ENCODE measurements at regions not wholly inside any gene's neighbourhood (a gene's known extent, or its start where the extent isn't known, plus 50 kb on each side); places are given as distances from the start of the nearest gene placed in this dataset.
A peak's percentile ranks its signal among the peaks of the same experiment; 100 is the strongest.

DNA sequence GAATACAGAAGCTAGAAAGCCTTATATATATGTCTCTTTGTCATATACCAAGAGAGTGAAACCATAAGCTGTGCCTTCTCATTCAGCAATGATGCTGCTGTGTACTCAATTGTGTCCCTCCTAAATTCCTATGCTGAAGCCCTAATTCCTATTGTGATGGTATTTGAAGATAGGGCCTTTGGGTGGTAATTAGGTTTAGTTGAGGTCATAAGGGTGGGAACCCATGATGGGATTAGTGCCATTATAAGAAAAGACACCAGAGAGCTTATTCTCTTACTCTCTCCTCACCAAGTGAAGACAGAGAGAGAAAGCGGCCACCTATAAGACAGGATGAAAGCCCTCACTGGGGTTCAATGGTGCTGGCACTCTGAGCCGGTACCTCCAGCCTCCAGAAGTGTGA is 1191.3 kb upstream of the TENM4 start:
- no peak for DNase-seq

- DNase-seq, result no peak
Measured at GRCh38 chr11:80629466-80629865, 1188.6 kb upstream of the TENM4 start.

DNA sequence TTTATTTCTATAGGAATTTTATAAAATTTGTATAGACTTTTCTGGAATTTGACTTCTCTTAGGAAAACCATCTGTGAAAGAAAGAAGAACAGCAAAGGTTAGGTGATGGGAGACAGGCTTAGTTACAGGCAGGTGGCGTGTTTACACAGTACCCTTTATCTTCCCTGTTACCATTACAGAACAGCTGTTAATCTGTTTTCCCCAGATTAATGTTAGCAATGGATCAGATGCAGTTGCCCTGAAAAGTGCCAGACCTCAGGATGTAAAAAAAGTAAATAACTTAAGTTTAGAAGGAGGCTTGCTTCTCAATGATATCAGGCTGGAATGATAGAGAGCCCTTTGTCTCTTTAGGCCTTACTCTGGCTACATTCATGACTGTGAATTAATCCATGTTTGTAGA is 1186.5 kb upstream of the TENM4 start:
- DNase-seq, result no peak

GRCh38 chr11:80626721-80627120 is 1185.9 kb upstream of the TENM4 start:
- no peak for DNase-seq

- DNase-seq, result no peak
Measured at GRCh38 chr11:80625563-80625962, 1184.7 kb upstream of the TENM4 start.

DNA sequence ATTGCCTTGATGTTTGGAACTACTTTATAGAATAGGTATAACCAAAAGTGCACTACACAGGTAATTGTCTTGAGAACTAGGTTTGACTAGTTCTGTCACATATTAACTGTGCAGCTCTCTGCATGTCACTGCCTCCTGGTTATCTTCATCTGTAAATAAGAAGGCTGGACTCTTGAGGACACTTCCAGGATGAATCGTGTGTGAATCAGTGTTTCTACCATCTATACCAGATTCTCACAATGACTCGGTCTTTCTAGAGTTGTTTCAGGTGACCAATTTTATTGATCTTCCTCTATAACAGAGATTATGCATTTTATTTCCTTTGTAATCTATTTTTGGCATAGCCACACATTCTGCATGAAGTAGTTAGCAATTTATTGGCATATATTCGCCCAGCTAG is 1181.0 kb upstream of the TENM4 start:
- DNase-seq, result no peak

DNA sequence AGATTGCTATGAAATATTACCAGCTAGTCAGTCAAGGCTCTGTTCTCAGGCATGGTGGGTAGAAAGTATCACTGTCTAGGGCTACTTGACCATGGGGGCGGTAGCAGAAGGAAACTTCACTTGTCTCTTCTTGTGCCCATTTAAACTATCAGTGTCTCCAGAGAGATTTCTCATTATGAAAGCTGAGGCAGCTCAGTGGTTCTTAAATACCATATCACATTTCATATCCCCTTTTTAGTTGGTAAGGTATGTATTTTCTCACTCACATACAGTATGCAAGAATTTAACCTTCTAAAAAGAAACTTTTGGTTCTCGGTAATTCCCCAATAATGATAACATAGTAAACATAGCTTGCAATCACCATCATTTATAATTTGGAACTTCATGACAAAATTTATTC is 1180.0 kb upstream of the TENM4 start:
- no peak for DNase-seq

- DNase-seq, result no peak
Measured at GRCh38 chr11:80617156-80617555, 1176.3 kb upstream of the TENM4 start.

- no peak for DNase-seq
Measured at GRCh38 chr11:80616070-80616800, 1175.4 kb upstream of the TENM4 start.

DNA sequence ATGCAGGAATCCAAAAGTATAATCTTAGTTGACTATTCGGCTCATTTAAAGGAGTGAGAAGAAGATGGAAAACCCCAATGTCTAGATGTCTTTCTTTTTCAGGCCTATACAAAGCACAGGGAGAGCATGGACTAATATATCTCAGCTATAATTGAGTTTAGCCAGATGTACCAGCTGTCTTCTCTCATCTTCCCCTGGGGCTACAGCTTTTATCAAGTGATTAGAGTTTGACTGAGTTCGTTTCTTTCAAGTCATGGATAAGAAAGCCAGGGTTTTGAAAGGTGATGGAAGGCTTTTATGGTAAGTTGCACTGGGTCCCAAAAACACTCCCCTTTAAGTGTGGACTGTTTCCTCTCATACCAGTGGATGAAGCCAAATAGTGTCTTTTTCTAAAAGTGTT is 1172.8 kb upstream of the TENM4 start:
- DNase-seq, result no peak

DNA sequence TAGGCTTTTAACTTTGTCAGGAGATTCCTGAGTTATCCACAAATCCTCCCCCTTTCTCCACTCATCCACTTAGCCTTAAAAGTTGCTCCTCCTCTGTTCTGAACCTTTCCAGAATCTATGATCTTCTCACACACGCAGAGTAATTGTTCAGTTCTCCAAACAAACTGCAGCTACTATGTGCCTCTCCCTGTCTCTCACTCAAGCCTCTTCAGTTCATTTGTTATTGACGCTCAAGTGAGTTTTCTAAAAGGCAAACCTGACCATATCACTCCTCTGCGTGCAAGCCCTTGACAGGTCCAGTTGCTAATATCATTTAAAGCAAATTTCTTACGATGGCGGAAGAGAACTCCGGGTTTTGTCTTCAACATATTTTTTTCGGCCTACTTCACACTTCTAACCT is 1169.7 kb upstream of the TENM4 start:
- no peak for DNase-seq

- DNase-seq, result no peak
Measured at GRCh38 chr11:80603472-80603871, 1162.6 kb upstream of the TENM4 start.

GRCh38 chr11:80598905-80599304 is 1158.1 kb upstream of the TENM4 start:
- DNase-seq, result no peak

- no peak for DNase-seq
Measured at GRCh38 chr11:80596291-80596810, 1155.5 kb upstream of the TENM4 start.

DNA sequence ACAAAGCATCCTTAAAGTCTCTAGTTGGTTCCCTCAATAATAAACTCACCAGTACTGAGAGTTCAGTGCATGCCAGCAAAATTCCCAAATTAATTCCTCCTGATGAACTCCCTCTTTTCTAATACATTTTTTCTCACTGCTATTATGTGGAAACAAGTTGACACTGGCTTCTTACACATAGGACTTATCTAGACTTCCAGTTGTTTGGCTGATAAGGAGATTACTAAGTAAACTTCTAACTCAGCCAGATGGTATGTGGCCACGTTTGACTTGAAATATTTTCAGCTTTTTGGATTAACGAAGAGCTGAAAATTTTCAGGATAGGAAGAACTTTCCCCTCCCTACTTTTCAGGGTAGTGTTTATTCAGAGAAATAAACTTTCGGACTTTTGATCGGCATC is 1154.2 kb upstream of the TENM4 start:
- DNase-seq, result peak; percentile 15

GRCh38 chr11:80593648-80594374 is 1153.0 kb upstream of the TENM4 start:
- peak; percentile 20 for DNase-seq

- no peak for DNase-seq
Measured at GRCh38 chr11:80592546-80592945, 1151.7 kb upstream of the TENM4 start.

GRCh38 chr11:80587906-80588305 is 1147.1 kb upstream of the TENM4 start:
- DNase-seq, result no peak

- DNase-seq, result no peak
Measured at GRCh38 chr11:80586464-80586863, 1145.6 kb upstream of the TENM4 start.

GRCh38 chr11:80584661-80585060 is 1143.8 kb upstream of the TENM4 start:
- no peak for DNase-seq

- DNase-seq, result no peak
Measured at GRCh38 chr11:80569832-80570231, 1129.0 kb upstream of the TENM4 start.

DNA sequence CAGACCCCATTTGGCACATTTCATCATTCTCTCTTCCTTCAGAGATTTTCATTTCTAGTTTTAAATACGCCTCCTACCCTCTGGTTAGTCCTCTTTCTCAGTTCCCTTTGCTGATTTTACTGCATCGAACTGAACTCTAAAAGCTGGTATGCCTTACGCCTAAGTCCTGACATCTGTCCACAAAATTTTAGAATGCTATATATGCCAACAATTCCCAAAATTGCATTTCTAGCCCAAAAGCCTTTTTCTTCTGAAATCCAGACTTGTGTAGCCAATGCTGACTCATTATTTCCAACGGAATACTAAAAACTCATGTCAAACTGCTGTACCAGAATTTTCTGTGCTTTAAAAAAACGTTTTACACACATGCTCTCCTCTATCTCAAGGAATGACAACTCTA is 1124.4 kb upstream of the TENM4 start:
- DNase-seq, result no peak

DNA sequence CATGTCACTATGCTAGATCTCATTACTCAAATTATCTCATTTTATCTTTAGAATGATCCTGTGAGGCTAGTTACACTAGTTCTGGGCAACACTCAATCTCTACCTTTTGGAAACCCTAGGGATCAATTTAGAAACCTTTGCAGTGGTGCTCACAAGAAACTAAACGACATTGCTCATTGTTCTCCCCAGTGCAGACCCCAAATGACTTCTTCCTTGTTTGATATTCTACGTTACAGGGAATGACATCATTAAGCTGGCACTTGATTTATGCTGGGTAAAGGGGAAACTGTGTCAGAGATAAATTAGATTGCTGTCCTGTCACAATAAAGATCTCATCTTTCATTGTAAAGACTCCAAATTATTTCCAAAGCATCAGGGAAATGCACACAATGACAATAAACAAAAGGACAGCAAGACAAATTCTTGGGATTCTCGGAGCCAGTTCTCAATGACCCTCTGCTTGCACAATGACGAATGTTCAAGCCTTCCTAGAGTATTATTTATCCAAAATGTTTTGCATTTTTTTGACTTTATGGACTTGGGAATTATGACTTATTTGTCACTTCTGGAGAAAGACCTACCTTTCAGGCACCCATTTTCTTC is 1121.8 kb upstream of the TENM4 start:
- no peak for DNase-seq

GRCh38 chr11:80559942-80560341 is 1119.1 kb upstream of the TENM4 start:
- DNase-seq, result no peak
